GM18505 (cell line): ENCODE measurements at regions not wholly inside any gene's neighbourhood (a gene's known extent, or its start where the extent isn't known, plus 50 kb on each side); places are given as distances from the start of the nearest gene placed in this dataset.

Source experiments
- ATAC-seq: cut with Tn5 transposase; IDR thresholded peaks from one replicate; pipeline ENCODE4 v1.9.1; 2021; ENCODE audit not compliant: unreplicated experiment
- POLR2A ChIP-seq: IDR thresholded peaks from 4 replicates; pipeline ENCODE4 v1.6.1; 2011; ENCODE audit warnings: borderline replicate concordance; ENCODE audit not compliant: insufficient read depth, insufficient read length; ENCODE audit errors: extremely low read depth

GRCh38 chr2:198973181-198973580 is 484.6 kb downstream of the SATB2 start:
- ATAC-seq = no peak

GRCh38 chr2:198968545-198968944 is 489.2 kb downstream of the SATB2 start:
- no peak for TF ChIP-seq POLR2A
- ATAC-seq = no peak

More at GRCh38 chr2:198973181-198973580, 484.6 kb downstream of the SATB2 start:
- no peak for TF ChIP-seq POLR2A

GRCh38 chr2:198966269-198966668 is 491.5 kb downstream of the SATB2 start:
- no peak for TF ChIP-seq POLR2A
- no peak for ATAC-seq

- ATAC-seq = no peak
- no peak for TF ChIP-seq POLR2A
Observed at GRCh38 chr2:198961547-198961946, 496.2 kb downstream of the SATB2 start.

GRCh38 chr2:198957181-198957580 is 500.6 kb downstream of the SATB2 start:
- ATAC-seq = no peak
- TF ChIP-seq POLR2A = no peak

GRCh38 chr2:198953328-198953727 is 504.4 kb downstream of the SATB2 start:
- no peak for ATAC-seq
- no peak for TF ChIP-seq POLR2A

- TF ChIP-seq POLR2A = no peak
Observed at GRCh38 chr2:198950803-198951202, 506.9 kb downstream of the SATB2 start.

GRCh38 chr2:198945496-198945895 is 512.2 kb downstream of the SATB2 start:
- no peak for TF ChIP-seq POLR2A
- ATAC-seq = no peak

More at GRCh38 chr2:198950803-198951202, 506.9 kb downstream of the SATB2 start:
- ATAC-seq = no peak

GRCh38 chr2:198930170-198930569 is 527.6 kb downstream of the SATB2 start:
- TF ChIP-seq POLR2A = no peak
- ATAC-seq = no peak

- ATAC-seq = no peak
- no peak for TF ChIP-seq POLR2A
Observed at GRCh38 chr2:198928026-198928425, 529.7 kb downstream of the SATB2 start.

GRCh38 chr2:198917926-198918720 is 539.6 kb downstream of the SATB2 start:
- no peak for ATAC-seq
- no peak for TF ChIP-seq POLR2A

GRCh38 chr2:198917275-198917674 is 540.5 kb downstream of the SATB2 start:
- ATAC-seq = no peak
- TF ChIP-seq POLR2A = no peak

- no peak for TF ChIP-seq POLR2A
- ATAC-seq = no peak
Observed at GRCh38 chr2:198916548-198917080, 541.1 kb downstream of the SATB2 start.
